Type B pancreatic cell (in vitro differentiated cells): ENCODE measurements at regions not wholly inside any gene's neighbourhood (a gene's known extent, or its start where the extent isn't known, plus 50 kb on each side); places are given as distances from the start of the nearest gene placed in this dataset.

Experiments used
- DNase-seq: peaks from one replicate; pipeline ENCODE4 v3.0.0; 2021; ENCODE audit warnings: mixed read lengths; ENCODE audit not compliant: unreplicated experiment; ENCODE audit errors: extremely low spot score
- H3K27ac Mint-ChIP-seq: 2 replicates; pipeline ENCODE4 v1.8.0; 2021; ENCODE audit warnings: mild to moderate bottlenecking, mixed read lengths
- H3K27me3 Mint-ChIP-seq: 2 replicates; pipeline ENCODE4 v1.8.0; 2021; ENCODE audit warnings: mixed read lengths
- H3K36me3 Mint-ChIP-seq: 2 replicates; pipeline ENCODE4 v1.8.0; 2021; ENCODE audit warnings: mixed read lengths
- H3K4me1 Mint-ChIP-seq: one replicate; pipeline ENCODE4 v1.8.0; 2021; ENCODE audit warnings: mixed read lengths; ENCODE audit not compliant: unreplicated experiment
- H3K4me3 Mint-ChIP-seq: 2 replicates; pipeline ENCODE4 v1.8.0; 2021; ENCODE audit warnings: mild to moderate bottlenecking, mixed read lengths
- H3K9me3 Mint-ChIP-seq: 2 replicates; pipeline ENCODE4 v1.8.0; 2021; ENCODE audit warnings: mixed read lengths
- CTCF ChIP-seq: fragments of 200-600 bp; sonication (generic); conservative IDR thresholded peaks from 2 replicates; pipeline ENCODE4 v1.5.0; 2021; ENCODE audit warnings: antibody characterized with exemption, mild to moderate bottlenecking

GRCh38 chr20:48422242-48422960 lies 405.4 kb downstream of the PREX1 start:
- TF ChIP-seq CTCF, result no peak
- Mint-ChIP-seq H3K9me3 (no peaks in the 10 kb centered on the region), H3K4me1 (peaks cover 17% of the 10 kb centered on the region), H3K4me3 (no peak overlapping the region), H3K36me3 (no peaks in the 10 kb centered on the region), H3K27ac (no peak overlapping the region), H3K27me3 (peaks cover 13% of the 10 kb centered on the region)
- DNase-seq, result no peak

- DNase-seq, result no peak
- TF ChIP-seq CTCF, result no peak
- H3K27ac Mint-ChIP-seq, result no peak overlapping the region
- no peaks in the 10 kb centered on the region for H3K9me3 Mint-ChIP-seq
- no peak overlapping the region for H3K4me3 Mint-ChIP-seq
- no peaks in the 10 kb centered on the region for H3K36me3 Mint-ChIP-seq
- H3K27me3 Mint-ChIP-seq, result peaks cover 13% of the 10 kb centered on the region
- peaks cover 24% of the 10 kb centered on the region for H3K4me1 Mint-ChIP-seq
Observed at GRCh38 chr20:48421547-48421946, 406.3 kb downstream of the PREX1 start.

DNA sequence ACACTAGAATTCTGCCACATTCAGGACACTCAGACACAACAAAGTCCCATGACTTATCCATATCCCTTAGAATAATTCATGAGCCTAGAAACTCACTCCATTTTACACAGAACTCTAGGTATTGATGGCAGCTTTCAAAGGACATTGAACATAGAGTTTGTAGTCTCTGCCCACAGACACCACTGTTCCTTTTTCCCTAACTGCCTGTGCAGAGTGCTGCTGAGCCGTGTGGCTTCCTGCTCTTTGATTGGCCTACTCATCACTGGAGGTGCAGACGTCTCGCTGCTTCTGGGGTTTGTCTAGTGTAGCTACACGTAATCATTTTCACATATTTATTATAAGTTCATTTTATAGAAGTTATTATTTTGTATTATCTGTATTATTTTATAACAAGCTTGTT lies 407.6 kb downstream of the PREX1 start:
- Mint-ChIP-seq H3K9me3 (no peaks in the 10 kb centered on the region), H3K36me3 (no peaks in the 10 kb centered on the region), H3K4me3 (no peak overlapping the region), H3K27me3 (peaks cover 11% of the 10 kb centered on the region), H3K27ac (no peak overlapping the region), H3K4me1 (peaks cover 22% of the 10 kb centered on the region)
- TF ChIP-seq CTCF, result no peak
- DNase-seq, result no peak

- TF ChIP-seq CTCF, result no peak
- DNase-seq, result no peak
- Mint-ChIP-seq H3K27ac (no peak overlapping the region), H3K9me3 (no peaks in the 10 kb centered on the region), H3K36me3 (no peaks in the 10 kb centered on the region), H3K4me3 (no peak overlapping the region), H3K27me3 (peaks cover 7% of the 10 kb centered on the region), H3K4me1 (peaks cover 23% of the 10 kb centered on the region)
Observed at GRCh38 chr20:48419173-48419572, 408.6 kb downstream of the PREX1 start.

DNA sequence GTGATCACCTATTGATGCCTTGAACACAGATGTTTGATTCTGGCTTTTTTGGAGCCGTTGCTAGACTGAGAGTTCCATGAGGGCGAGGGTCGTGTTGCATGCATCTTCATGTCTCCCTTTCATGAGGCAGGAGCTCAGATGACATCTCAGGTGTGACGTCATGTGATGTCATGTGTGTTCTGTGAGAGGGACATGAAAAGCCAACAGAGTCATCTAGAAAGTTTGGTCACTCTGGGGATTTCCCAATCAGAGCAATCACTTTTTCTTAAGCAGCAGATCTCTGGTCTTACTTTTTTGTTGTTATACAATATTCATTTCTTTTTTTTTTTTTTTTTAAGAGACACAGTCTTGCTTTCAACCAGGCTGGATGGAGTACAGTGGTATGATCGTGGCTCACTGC lies 411.8 kb downstream of the PREX1 start:
- no peak for TF ChIP-seq CTCF
- no peak for DNase-seq
- Mint-ChIP-seq H3K4me3 (no peak overlapping the region), H3K4me1 (peaks cover 26% of the 10 kb centered on the region), H3K9me3 (no peaks in the 10 kb centered on the region), H3K27me3 (peaks cover 6% of the 10 kb centered on the region), H3K36me3 (no peaks in the 10 kb centered on the region), H3K27ac (no peak overlapping the region)
